ENCODE measurements at regions not wholly inside any gene's neighbourhood (a gene's known extent, or its start where the extent isn't known, plus 50 kb on each side); places are given as distances from the start of the nearest gene placed in this dataset.

- WGBS, 4 donors: 60 to 73% (median 64%) methylated on average over 5 of the region's 5 CpGs
- no peaks in the 10 kb centered on the region for H3K9me3 ChIP-seq
- no peak overlapping the region for H3K4me3 ChIP-seq
- no peak for TF ChIP-seq CTCF (IDR thresholded peaks at IDR 0.05)
- TF ChIP-seq POLR2A (IDR thresholded peaks at IDR 0.05): no peak
- intact Hi-C loops (cut with DNase I): no loop called here
- H3K4me1 ChIP-seq: peaks cover 0 to 15% (median 0%) of the 10 kb centered on the region in 12 donors
- H3K27me3 ChIP-seq: no peaks in the 10 kb centered on the region
- H3K27ac ChIP-seq: no peak overlapping the region
- ATAC-seq: peak in 2 of 4 donors; percentile 18 to 22
- H3K36me3 ChIP-seq: no peaks in the 10 kb centered on the region
- no peak for DNase-seq
Measured at GRCh38 chr17:13385481-13385911, 216.2 kb downstream of the HS3ST3A1 start.

GRCh38 chr17:13384626-13385025 is 217.1 kb downstream of the HS3ST3A1 start:
- Histone ChIP-seq H3K4me1 (peaks cover 0 to 22% (median 0%) of the 10 kb centered on the region in 12 donors), H3K27me3 (no peaks in the 10 kb centered on the region), H3K9me3 (no peaks in the 10 kb centered on the region), H3K36me3 (no peaks in the 10 kb centered on the region), H3K27ac (no peak overlapping the region), H3K4me3 (no peak overlapping the region)
- DNase-seq (no peak), ATAC-seq (no peak)
- TF ChIP-seq POLR2A (IDR thresholded peaks at IDR 0.05) (no peak), CTCF (IDR thresholded peaks at IDR 0.05) (no peak)
- intact Hi-C loops (cut with DNase I): no loop called here
- WGBS, 4 donors: 92 to 97% (median 92%) methylated on average over 1 of the region's 1 CpG

GRCh38 chr17:13378361-13378760 is 223.4 kb downstream of the HS3ST3A1 start:
- WGBS, 4 donors: 43 to 75% (median 46%) methylated on average over 2 of the region's 2 CpGs
- Histone ChIP-seq H3K27me3 (no peaks in the 10 kb centered on the region), H3K9me3 (no peaks in the 10 kb centered on the region)

More at GRCh38 chr17:13378361-13378760, 223.4 kb downstream of the HS3ST3A1 start:
- TF ChIP-seq CTCF (IDR thresholded peaks at IDR 0.05): no peak
- no peak for TF ChIP-seq POLR2A (IDR thresholded peaks at IDR 0.05)
- no peak for ATAC-seq
- intact Hi-C loops (cut with DNase I): no loop called here
- H3K27ac ChIP-seq: no peak overlapping the region
- no peak for DNase-seq
- H3K4me3 ChIP-seq: no peak overlapping the region
- H3K36me3 ChIP-seq: no peaks in the 10 kb centered on the region
- peaks cover 0 to 12% (median 0%) of the 10 kb centered on the region in 12 donors for H3K4me1 ChIP-seq

All from heart left ventricle (tissue), 16 donors.